Heart right ventricle (tissue), 16 donors: ENCODE measurements at regions not wholly inside any gene's neighbourhood (a gene's known extent, or its start where the extent isn't known, plus 50 kb on each side); places are given as distances from the start of the nearest gene placed in this dataset.

ENCODE experiments used
- ATAC-seq, 8 donors: fragments of 200-7000 bp; cut with Tn5 transposase; one replicate each; pipeline ENCODE4 v1.9.1; 2020; ENCODE audit warnings: mild to moderate bottlenecking in 8 of 8, moderate library complexity in 8 of 8, moderate number of reproducible peaks in 1 of 8
- DNase-seq, 2 donors: peaks; one replicate each; pipeline ENCODE4 v3.0.0-alpha.2; 2020
- H3K27ac ChIP-seq, 10 donors: fragments of 200-600 bp; sonication (generic) in 2 of 10; one replicate each; pipeline versions ENCODE4 v1.5.0 to v1.8.0; 2020 to 2022; ENCODE audit warnings: mild to moderate bottlenecking in 3 of 10
- H3K27me3 ChIP-seq, 7 donors: fragments of 200-600 bp; one replicate each; pipeline ENCODE4 v1.8.0; 2021 to 2022; ENCODE audit warnings: mild to moderate bottlenecking in 2 of 7
- H3K36me3 ChIP-seq, 9 donors: fragments of 200-600 bp; sonication (generic) in 1 of 9; one replicate each; pipeline versions ENCODE4 v1.5.0 to v1.8.0; 2020 to 2022; ENCODE audit warnings: mild to moderate bottlenecking in 2 of 9
- H3K4me1 ChIP-seq, 9 donors: fragments of 200-600 bp; sonication (generic) in 1 of 9; one replicate each; pipeline versions ENCODE4 v1.5.0 to v1.8.0; 2020 to 2022; ENCODE audit warnings: mild to moderate bottlenecking in 4 of 9
- H3K4me3 ChIP-seq, 10 donors: fragments of 200-600 bp; sonication (generic) in 2 of 10; one replicate each; pipeline versions ENCODE4 v1.5.0 to v1.8.0; 2020 to 2022; ENCODE audit warnings: mild to moderate bottlenecking in 7 of 10, moderate library complexity in 2 of 10
- H3K9me3 ChIP-seq, 11 donors: fragments of 200-600 bp in 10 of 11; sonication (generic) in 2 of 11; one replicate each; pipeline versions ENCODE4 v1.5.0 to v1.8.0; 2013 to 2022; ENCODE audit warnings: mild to moderate bottlenecking in 2 of 11, control low read depth in 1 of 11, moderate library complexity in 1 of 11
- WGBS, 2 donors: extraction: QIAGEN DNeasy Blood & Tissue Kit; methylation state at CpG; one replicate each; pipeline ENCODE4 v1.1.7; 2013; ENCODE audit warnings: inconsistent platforms in 1 of 2; 5-methylcytosine and 5-hydroxymethylcytosine counted together
- intact Hi-C, 10 donors: fragments of 100-400 bp; cut with DNase I; formaldehyde crosslinking; loops; one replicate each; pipeline versions ENCODE4 v1.11.1 to v1.14.2; 2022
- TF ChIP-seq, protein P1 (sequence below), 9 donors: fragments of 200-600 bp; sonication (generic) in 2 of 9; IDR thresholded peaks; one replicate each; pipeline versions ENCODE4 v1.5.0 to v1.8.0; 2021 to 2022; ENCODE audit warnings: antibody characterized with exemption in 9 of 9, mild to moderate bottlenecking in 5 of 9, moderate library complexity in 1 of 9
- donor health status: Arrhythmogenic right ventricular cardiomyopathy.
- donor health status: ischemic (EF 13 %, LVEDD 7.1; RV severe dilation, severe dysfunction).
- donor health status: healthy with polysubstance abuse.
- donor health status: DM: no; HTN: yes; CAD: no.
- donor health status: DM: no; HTN: no; CAD: no.
- donor health status: ischemic (EF 25% LVEDD 6.9; RV normal size, moderate dysfunction).
- donor health status: ischemic (EF 25% LVEDD 5.7; RV mildly dilated, moderate dysfunction).
- donor health status: healthy.
- donor health status: DM: yes; HTN: yes; CAD: no.
- donor health status: Ischemic cardiomyopathy.
- donor health status: ischemic (EF 35%, LVEDD 5.7; RV mildly dilated, moderate dysfunction).
- donor health status: nonischemic (EF 11% LVEDD 7.7; RV severe dilation, severe dysfunction).
- donor health status: DM: yes; HTN: yes; CAD: no.
- donor health status: PGD.
- donor health status: ischemic (EF 29% LVEDD 5.4; RV normal size, mild dysfunction).
- donor health status: nonischemic (EF 23%, LVEDD 6.1; RV moderate dilation, normal function).

DNA sequence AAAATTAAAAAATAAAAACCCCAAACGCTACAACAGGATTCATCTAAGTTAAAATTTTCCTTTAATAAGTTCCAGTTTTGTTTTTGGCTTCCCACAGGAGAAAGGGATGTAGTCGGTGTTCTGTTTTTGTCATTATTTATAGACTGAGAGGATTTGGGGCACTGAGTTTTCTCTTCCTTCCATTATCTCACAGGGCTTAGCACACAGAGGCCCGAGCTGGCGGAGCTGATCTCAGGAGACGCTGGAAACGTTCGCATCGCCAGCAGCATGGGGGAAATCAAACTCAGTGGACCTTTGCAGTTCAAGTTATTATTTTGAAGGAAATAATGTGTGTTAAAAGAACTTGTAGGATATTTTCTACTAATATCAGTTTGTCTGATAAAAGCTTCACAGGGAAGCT lies 669.7 kb upstream of the SALL3 start:
- Histone ChIP-seq H3K27me3 (peaks cover 0 to 5% (median 0%) of the 10 kb centered on the region in 7 donors), H3K4me1 (no peaks in the 10 kb centered on the region), H3K36me3 (no peaks in the 10 kb centered on the region), H3K4me3 (no peak overlapping the region), H3K27ac (peak overlapping the region in 3 of 10 donors; percentile 7 to 53 (median 40)), H3K9me3 (no peaks in the 10 kb centered on the region)
- intact Hi-C loops: no loop called here
- WGBS, 2 donors: 33 to 47% methylated on average over 8 of the region's 8 CpGs
- ATAC-seq (no peak), DNase-seq (no peak)
- TF ChIP-seq, protein P1, sequence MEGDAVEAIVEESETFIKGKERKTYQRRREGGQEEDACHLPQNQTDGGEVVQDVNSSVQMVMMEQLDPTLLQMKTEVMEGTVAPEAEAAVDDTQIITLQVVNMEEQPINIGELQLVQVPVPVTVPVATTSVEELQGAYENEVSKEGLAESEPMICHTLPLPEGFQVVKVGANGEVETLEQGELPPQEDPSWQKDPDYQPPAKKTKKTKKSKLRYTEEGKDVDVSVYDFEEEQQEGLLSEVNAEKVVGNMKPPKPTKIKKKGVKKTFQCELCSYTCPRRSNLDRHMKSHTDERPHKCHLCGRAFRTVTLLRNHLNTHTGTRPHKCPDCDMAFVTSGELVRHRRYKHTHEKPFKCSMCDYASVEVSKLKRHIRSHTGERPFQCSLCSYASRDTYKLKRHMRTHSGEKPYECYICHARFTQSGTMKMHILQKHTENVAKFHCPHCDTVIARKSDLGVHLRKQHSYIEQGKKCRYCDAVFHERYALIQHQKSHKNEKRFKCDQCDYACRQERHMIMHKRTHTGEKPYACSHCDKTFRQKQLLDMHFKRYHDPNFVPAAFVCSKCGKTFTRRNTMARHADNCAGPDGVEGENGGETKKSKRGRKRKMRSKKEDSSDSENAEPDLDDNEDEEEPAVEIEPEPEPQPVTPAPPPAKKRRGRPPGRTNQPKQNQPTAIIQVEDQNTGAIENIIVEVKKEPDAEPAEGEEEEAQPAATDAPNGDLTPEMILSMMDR (IDR thresholded peaks at IDR 0.05): no peak

DNA sequence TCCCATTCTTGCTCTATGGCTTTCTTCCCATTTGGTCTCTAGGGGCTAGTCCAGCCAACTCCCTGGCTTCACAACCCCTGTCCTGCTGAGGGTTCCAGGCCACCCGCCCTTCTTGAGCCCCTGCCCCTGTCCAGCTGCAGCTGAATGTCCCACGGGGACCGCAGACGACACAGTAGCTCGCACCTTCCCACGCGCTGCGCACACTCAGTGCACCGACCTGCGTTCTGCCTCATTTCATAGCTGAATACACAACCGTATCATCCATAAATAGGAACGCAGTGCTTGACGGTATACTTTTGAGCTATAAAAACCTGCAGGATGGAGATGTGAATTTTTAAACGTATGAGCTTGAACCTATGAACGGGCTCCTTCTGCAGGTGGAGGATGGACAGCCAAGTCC lies 660.4 kb upstream of the SALL3 start:
- Histone ChIP-seq H3K36me3 (no peaks in the 10 kb centered on the region), H3K9me3 (no peaks in the 10 kb centered on the region), H3K4me3 (no peak overlapping the region), H3K4me1 (no peaks in the 10 kb centered on the region), H3K27me3 (peaks cover 0 to 8% (median 0%) of the 10 kb centered on the region in 7 donors), H3K27ac (no peak overlapping the region)
- intact Hi-C loops: no loop called here
- ATAC-seq (no peak), DNase-seq (no peak)
- TF ChIP-seq, protein P1 (IDR thresholded peaks at IDR 0.05): no peak
- WGBS, 2 donors: 86 to 90% methylated on average over 15 of the region's 15 CpGs

DNA sequence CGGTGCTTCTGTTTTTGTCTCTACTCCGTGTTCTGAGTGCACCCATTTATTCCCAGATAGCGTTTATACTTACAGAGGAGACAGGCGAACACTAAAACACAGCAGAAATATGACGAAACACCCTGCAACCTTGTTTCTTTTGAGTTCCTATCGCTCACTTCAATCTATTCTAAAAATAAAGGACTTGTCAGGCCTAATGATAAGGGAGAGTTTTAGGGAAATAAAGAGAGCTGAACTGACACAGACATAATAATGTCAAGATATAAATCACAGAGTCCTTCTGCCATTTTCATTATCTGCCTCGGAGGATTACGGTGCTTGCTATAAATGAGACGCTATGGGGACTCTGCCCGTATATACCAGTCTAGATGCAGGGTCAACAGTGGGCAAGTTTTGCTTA lies 659.7 kb upstream of the SALL3 start:
- Histone ChIP-seq H3K36me3 (no peaks in the 10 kb centered on the region), H3K9me3 (no peaks in the 10 kb centered on the region), H3K27me3 (peaks cover 0 to 8% (median 0%) of the 10 kb centered on the region in 7 donors), H3K27ac (no peak overlapping the region), H3K4me3 (no peak overlapping the region), H3K4me1 (no peaks in the 10 kb centered on the region)
- 69 to 82% methylated on average over 10 of the region's 10 CpGs for WGBS, 2 donors
- intact Hi-C loops: no loop called here
- ATAC-seq (no peak), DNase-seq (no peak)
- TF ChIP-seq, protein P1 (IDR thresholded peaks at IDR 0.05): no peak

- Histone ChIP-seq H3K4me1 (no peaks in the 10 kb centered on the region), H3K27ac (no peak overlapping the region), H3K27me3 (peaks cover 0 to 8% (median 0%) of the 10 kb centered on the region in 7 donors), H3K9me3 (no peaks in the 10 kb centered on the region), H3K36me3 (no peaks in the 10 kb centered on the region), H3K4me3 (no peak overlapping the region)
- intact Hi-C loops: no loop called here
- no peak for ATAC-seq
- WGBS, 2 donors: 77 to 84% methylated on average over 6 of the region's 6 CpGs
- TF ChIP-seq, protein P1 (IDR thresholded peaks at IDR 0.05): no peak
- DNase-seq: no peak
Observed at GRCh38 chr18:78321402-78321801, 658.2 kb upstream of the SALL3 start.
